ENCODE measurements at regions not wholly inside any gene's neighbourhood (a gene's known extent, or its start where the extent isn't known, plus 50 kb on each side); places are given as distances from the start of the nearest gene placed in this dataset.

DNA sequence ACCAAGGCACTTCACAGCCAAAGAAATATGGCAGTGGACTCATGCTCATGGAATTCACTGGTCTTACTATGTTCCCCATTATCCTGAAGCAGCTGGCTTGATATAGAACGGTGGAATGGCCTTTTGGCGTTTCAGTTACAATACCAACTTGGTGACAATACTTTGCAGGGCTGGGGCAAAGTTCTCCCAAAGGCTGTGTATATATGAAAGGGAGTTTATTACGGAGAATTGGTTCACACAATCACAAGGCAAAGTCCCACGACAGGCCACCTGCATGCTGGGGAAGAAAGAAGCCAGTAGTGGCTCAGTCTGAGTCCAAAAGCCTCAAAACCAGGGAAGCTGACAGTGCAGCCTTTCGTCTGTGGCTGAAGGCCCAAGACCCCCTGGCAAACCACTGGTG lies 50.8 kb upstream of the SMARCAD1 start:
- Histone ChIP-seq H3K4me1 (ENCODE audit: control insufficient read depth in 2 of 2, insufficient read depth in 1 of 2, low read depth in 1 of 2, low read length in 2 of 2) (no peaks in the 10 kb centered on the region), H2BK5ac (ENCODE audit: low read length) (no peak overlapping the region), H3K79me1 (ENCODE audit: low read depth, low read length) (no peaks in the 10 kb centered on the region), H3K4me2 (ENCODE audit: insufficient read depth, low read length, poor library complexity, severe bottlenecking) (no peak overlapping the region), H3K36me3 (replicated peaks in 1 of 2; ENCODE audit: control insufficient read depth in 2 of 2, insufficient read depth in 2 of 2, low read length in 2 of 2) (no peaks in the 10 kb centered on the region), H4K91ac (ENCODE audit: low read depth, low read length, poor library complexity) (no peak overlapping the region), H2AFZ (ENCODE audit: low read length) (no peak overlapping the region), H3K4me3 (ENCODE audit: low read length in 2 of 2) (no peak overlapping the region), H3K14ac (ENCODE audit: low read length) (no peak overlapping the region), H3K4ac (ENCODE audit: low read length) (no peak overlapping the region), H3K23ac (ENCODE audit: low read depth, low read length, poor library complexity) (no peak overlapping the region), H3K9me3 (replicated peaks in 1 of 2; ENCODE audit: control insufficient read depth in 2 of 2, insufficient read depth in 1 of 2, low read depth in 1 of 2, low read length in 2 of 2) (no peaks in the 10 kb centered on the region), H2BK120ac (ENCODE audit: low read depth, low read length) (no peak overlapping the region), H3K9ac (ENCODE audit: low read depth, low read length, poor library complexity) (no peak overlapping the region), H2BK12ac (ENCODE audit: low read length) (no peak overlapping the region), H4K8ac (ENCODE audit: low read depth, low read length) (no peak overlapping the region), H2AK5ac (ENCODE audit: low read depth, low read length) (no peak overlapping the region), H3K27me3 (ENCODE audit: control insufficient read depth in 3 of 3, insufficient read depth in 3 of 3, low read depth in 1 of 3, low read length in 3 of 3) (no peaks in the 10 kb centered on the region), H2BK15ac (ENCODE audit: low read length) (no peak overlapping the region), H3K18ac (ENCODE audit: low read length) (no peak overlapping the region), H3K27ac (replicated peaks; ENCODE audit: low read length) (no peak overlapping the region)
- no peak for DNase-seq (ENCODE audit: low spot score)
- no CpG with 5 or more reads among the region's 5 CpGs for WGBS, 2 donors (ENCODE audit: extremely low coverage in 2 of 2, insufficient read length in 2 of 2, insufficient replicate concordance in 1 of 2)

Data from neuronal stem cell (in vitro differentiated cells).